Tibial nerve (tissue), 4 donors: ENCODE measurements at regions not wholly inside any gene's neighbourhood (a gene's known extent, or its start where the extent isn't known, plus 50 kb on each side); places are given as distances from the start of the nearest gene placed in this dataset.
"Not testable (repeated sequence)": the region's sequence is repeated elsewhere in the genome, so short reads cannot be mapped to it uniquely, and the experiment has no call there.

Source experiments
- DNase-seq, 2 donors: peaks; one replicate each; pipeline ENCODE4 v3.0.0-alpha.2; 2019; ENCODE audit warnings: low spot score in 2 of 2
- H3K27ac ChIP-seq, 4 donors: fragments of 200-600 bp; sonication (generic) in 3 of 4; one replicate each; pipeline ENCODE4 v1.5.1; 2017 to 2019; ENCODE audit warnings: mild to moderate bottlenecking in 1 of 4
- H3K27me3 ChIP-seq, 2 donors: fragments of 200-600 bp; sonication (generic) in 1 of 2; one replicate each; pipeline versions ENCODE4 v1.5.1 to v1.6.0; 2017 to 2019
- H3K36me3 ChIP-seq, 3 donors: fragments of 200-600 bp; sonication (generic); one replicate each; pipeline ENCODE4 v1.5.1; 2018 to 2019
- H3K4me1 ChIP-seq, 4 donors: fragments of 200-600 bp; sonication (generic) in 3 of 4; one replicate each; pipeline ENCODE4 v1.5.1; 2017 to 2019
- H3K4me3 ChIP-seq, 4 donors: fragments of 200-600 bp; sonication (generic) in 3 of 4; one replicate each; pipeline ENCODE4 v1.5.1; 2017 to 2019; ENCODE audit warnings: mild to moderate bottlenecking in 1 of 4, moderate library complexity in 1 of 4
- H3K9me3 ChIP-seq, 4 donors: fragments of 200-600 bp; sonication (generic) in 3 of 4; one replicate each; pipeline ENCODE4 v1.5.1; 2017 to 2019
- CTCF ChIP-seq, 5 experiments: fragments of 200-600 bp in 3 of 5; fragments of 450-650 bp in 2 of 5; sonication (generic) in 3 of 5; IDR thresholded peaks; one replicate each; pipeline ENCODE4 v1.5.1; 2016 to 2019; ENCODE audit warnings: antibody characterized with exemption in 5 of 5, mild to moderate bottlenecking in 3 of 5, moderate library complexity in 2 of 5
- EP300 ChIP-seq, 2 donors: sonication (generic); formaldehyde crosslinking; IDR thresholded peaks; one replicate each; pipeline ENCODE4 v1.6.1; 2017; ENCODE audit warnings: antibody characterized with exemption in 2 of 2, mild to moderate bottlenecking in 1 of 2
- POLR2A ChIP-seq, 2 donors: fragments of 450-650 bp; IDR thresholded peaks; one replicate each; pipeline ENCODE4 v1.6.1; 2017; ENCODE audit warnings: antibody characterized with exemption in 2 of 2, mild to moderate bottlenecking in 2 of 2, moderate library complexity in 2 of 2
- WGBS, 2 donors: methylation state at CpG; one replicate each; pipeline ENCODE4 v1.1.5; 2018; 5-methylcytosine and 5-hydroxymethylcytosine counted together

- no peak overlapping the region for H3K4me3 ChIP-seq
- TF ChIP-seq EP300 (IDR thresholded peaks at IDR 0.05) (no peak), CTCF (IDR thresholded peaks at IDR 0.05) (no peak), POLR2A (IDR thresholded peaks at IDR 0.05) (no peak)
- no peak for DNase-seq
- peaks cover 0 to 14% (median 0%) of the 10 kb centered on the region in 4 donors for H3K9me3 ChIP-seq
- no peak overlapping the region for H3K27ac ChIP-seq
- no peaks in the 10 kb centered on the region for H3K4me1 ChIP-seq
- no peaks in the 10 kb centered on the region for H3K27me3 ChIP-seq
- H3K36me3 ChIP-seq, result no peaks in the 10 kb centered on the region
Measured at GRCh38 chr12:126290456-126290855, 1225.2 kb downstream of the AACS start.

DNA sequence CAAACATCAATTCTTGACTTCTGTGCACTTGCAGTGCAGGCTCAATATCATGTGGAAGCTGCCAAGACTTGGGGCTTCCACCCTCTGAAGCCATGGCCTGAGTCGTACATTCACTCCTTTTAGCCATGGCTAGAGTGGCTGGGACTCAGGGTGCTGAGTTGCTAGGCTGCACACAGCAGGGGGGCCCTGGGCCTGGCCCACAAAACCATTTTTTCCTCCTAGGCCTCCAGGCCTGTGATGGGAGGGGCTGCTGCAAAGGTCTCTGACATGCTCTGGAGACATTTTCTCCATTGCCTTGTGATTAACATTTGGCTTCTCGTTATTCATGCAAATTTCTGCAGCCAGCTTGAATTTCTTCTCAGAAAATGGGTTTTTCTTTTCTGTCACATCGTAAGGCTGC is 1226.8 kb downstream of the AACS start:
- H3K27ac ChIP-seq, H3K4me3 ChIP-seq, H3K4me1 ChIP-seq, H3K36me3 ChIP-seq, DNase-seq, H3K27me3 ChIP-seq: not testable (repeated sequence)
- WGBS, 2 donors, result 91 to 92% methylated on average over 3 of the region's 3 CpGs
- peaks cover 0 to 14% (median 0%) of the 10 kb centered on the region in 4 donors for H3K9me3 ChIP-seq

- no peaks in the 10 kb centered on the region for H3K27me3 ChIP-seq
- H3K4me1 ChIP-seq, result no peaks in the 10 kb centered on the region
- WGBS, 2 donors, result 81 to 88% methylated on average over 2 of the region's 2 CpGs
- H3K27ac ChIP-seq, result no peak overlapping the region
- no peaks in the 10 kb centered on the region for H3K36me3 ChIP-seq
- no peak for DNase-seq
- H3K9me3 ChIP-seq, result peaks cover 0 to 14% (median 0%) of the 10 kb centered on the region in 4 donors
- no peak overlapping the region for H3K4me3 ChIP-seq
- TF ChIP-seq CTCF (IDR thresholded peaks at IDR 0.05) (no peak), POLR2A (IDR thresholded peaks at IDR 0.05) (no peak), EP300 (IDR thresholded peaks at IDR 0.05) (no peak)
Measured at GRCh38 chr12:126295652-126296051, 1230.4 kb downstream of the AACS start.

DNA sequence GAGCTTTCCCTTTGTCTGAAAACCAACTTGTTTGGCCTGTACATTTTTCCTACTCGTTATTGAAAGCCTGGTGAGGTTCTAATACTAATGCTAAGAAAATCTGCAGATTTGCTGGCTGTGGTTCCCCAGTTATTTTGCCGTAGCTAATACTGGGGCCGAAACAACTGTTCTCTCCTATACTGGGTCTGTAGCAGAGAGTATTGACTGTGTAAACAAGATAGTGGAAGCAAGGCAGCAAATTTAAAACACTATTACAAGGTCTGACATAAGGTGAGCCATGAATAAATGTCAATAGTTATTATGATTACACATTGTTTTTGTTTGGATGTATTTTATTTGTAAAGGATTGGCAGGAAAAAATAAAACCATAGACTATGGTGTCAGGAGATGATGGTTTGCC is 1244.0 kb downstream of the AACS start:
- no peak overlapping the region for H3K27ac ChIP-seq
- no peaks in the 10 kb centered on the region for H3K4me1 ChIP-seq
- no peaks in the 10 kb centered on the region for H3K36me3 ChIP-seq
- H3K27me3 ChIP-seq, result no peaks in the 10 kb centered on the region
- 66 to 82% methylated on average over 3 of the region's 3 CpGs for WGBS, 2 donors
- DNase-seq, result no peak
- no peak for TF ChIP-seq POLR2A (IDR thresholded peaks at IDR 0.05)
- TF ChIP-seq CTCF (IDR thresholded peaks at IDR 0.05), result no peak
- no peak for TF ChIP-seq EP300 (IDR thresholded peaks at IDR 0.05)
- H3K9me3 ChIP-seq, result peaks cover 0 to 19% (median 0%) of the 10 kb centered on the region in 4 donors
- H3K4me3 ChIP-seq, result no peak overlapping the region

- no peak overlapping the region for H3K27ac ChIP-seq
- no peaks in the 10 kb centered on the region for H3K4me1 ChIP-seq
- H3K27me3 ChIP-seq, result no peaks in the 10 kb centered on the region
- no peak overlapping the region for H3K4me3 ChIP-seq
- WGBS, 2 donors, result 88 to 94% methylated on average over 3 of the region's 3 CpGs
- no peaks in the 10 kb centered on the region for H3K36me3 ChIP-seq
- no peak for TF ChIP-seq POLR2A (IDR thresholded peaks at IDR 0.05)
- no peak for TF ChIP-seq EP300 (IDR thresholded peaks at IDR 0.05)
- TF ChIP-seq CTCF (IDR thresholded peaks at IDR 0.05), result no peak
- peaks cover 0 to under 1% (median 0%) of the 10 kb centered on the region in 4 donors for H3K9me3 ChIP-seq
- DNase-seq, result no peak
Measured at GRCh38 chr12:126312457-126312856, 1247.2 kb downstream of the AACS start.

- DNase-seq, result no peak
- Histone ChIP-seq H3K4me1 (no peaks in the 10 kb centered on the region), H3K27ac (no peak overlapping the region), H3K27me3 (no peaks in the 10 kb centered on the region), H3K9me3 (no peaks in the 10 kb centered on the region), H3K36me3 (no peaks in the 10 kb centered on the region), H3K4me3 (no peak overlapping the region)
- TF ChIP-seq EP300 (IDR thresholded peaks at IDR 0.05) (no peak), CTCF (IDR thresholded peaks at IDR 0.05) (no peak), POLR2A (IDR thresholded peaks at IDR 0.05) (no peak)
- WGBS, 2 donors, result 33 to 34% methylated on average over 3 of the region's 3 CpGs
Measured at GRCh38 chr12:126316411-126316810, 1251.2 kb downstream of the AACS start.
